Activated CD8-positive, alpha-beta memory T cell treated with anti-CD3 and anti-CD28 coated beads for 1 hour (primary cell): ENCODE measurements at regions not wholly inside any gene's neighbourhood (a gene's known extent, or its start where the extent isn't known, plus 50 kb on each side); places are given as distances from the start of the nearest gene placed in this dataset.
"Not testable (repeated sequence)": the region's sequence is repeated elsewhere in the genome, so short reads cannot be mapped to it uniquely, and the experiment has no call there.

ENCODE experiments used
- DNase-seq, 2 donors: peaks; one replicate each; pipeline ENCODE4 v3.0.0-alpha.2; 2020; ENCODE audit warnings: low read depth in 1 of 2; ENCODE audit errors: extremely low read depth in 1 of 2

- DNase-seq = no peak
These were observed 69.4 kb downstream of the SAMD9 start for GRCh38 chr7:93048136-93048930.

DNA sequence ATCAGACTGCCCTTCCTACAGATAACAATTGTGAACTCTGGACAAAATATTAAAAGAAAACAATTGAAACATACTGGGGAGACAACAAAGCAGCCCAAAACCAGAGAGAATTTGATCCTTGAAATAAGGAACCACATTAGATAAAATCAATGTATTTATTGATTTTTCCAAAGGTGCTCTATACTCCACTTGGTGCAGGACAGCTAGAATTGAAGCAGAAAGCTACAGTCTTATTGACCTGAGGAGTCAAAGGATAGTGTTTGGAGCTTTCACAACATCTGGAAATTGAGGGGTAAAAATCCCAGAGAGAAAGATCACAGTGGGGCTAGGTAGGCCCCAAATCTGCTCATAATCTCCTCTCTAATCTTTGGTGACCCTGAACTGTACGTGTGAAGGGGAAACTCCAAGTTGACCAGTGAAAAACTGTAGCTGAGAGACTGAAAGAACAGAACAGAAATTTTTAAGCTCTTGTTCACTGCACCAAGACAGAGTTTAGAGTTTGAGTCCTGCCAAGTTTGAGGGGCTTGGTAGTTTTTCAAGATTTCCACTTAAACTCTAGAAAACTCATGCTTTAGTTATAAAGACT lies 70.2 kb downstream of the SAMD9 start:
- no peak for DNase-seq

DNA sequence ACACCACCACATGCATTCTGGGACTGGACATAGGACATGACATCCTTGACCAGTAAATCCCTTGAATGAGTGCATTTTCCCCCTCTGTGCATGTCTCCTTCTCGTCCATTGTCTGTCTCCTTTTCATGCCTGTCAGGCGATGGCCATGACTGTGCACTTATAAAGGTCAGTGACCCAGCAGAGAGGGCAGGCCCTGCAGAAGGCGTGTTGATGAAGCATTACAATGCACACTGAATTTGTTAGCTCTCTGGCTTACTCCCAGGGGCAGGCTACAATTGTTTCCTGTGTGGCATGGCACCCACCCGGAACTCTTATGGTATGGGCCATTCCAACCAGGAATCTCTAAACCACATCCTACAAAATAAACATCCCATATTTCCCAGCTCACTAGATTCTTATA lies 71.1 kb downstream of the SAMD9 start:
- no peak for DNase-seq

DNA sequence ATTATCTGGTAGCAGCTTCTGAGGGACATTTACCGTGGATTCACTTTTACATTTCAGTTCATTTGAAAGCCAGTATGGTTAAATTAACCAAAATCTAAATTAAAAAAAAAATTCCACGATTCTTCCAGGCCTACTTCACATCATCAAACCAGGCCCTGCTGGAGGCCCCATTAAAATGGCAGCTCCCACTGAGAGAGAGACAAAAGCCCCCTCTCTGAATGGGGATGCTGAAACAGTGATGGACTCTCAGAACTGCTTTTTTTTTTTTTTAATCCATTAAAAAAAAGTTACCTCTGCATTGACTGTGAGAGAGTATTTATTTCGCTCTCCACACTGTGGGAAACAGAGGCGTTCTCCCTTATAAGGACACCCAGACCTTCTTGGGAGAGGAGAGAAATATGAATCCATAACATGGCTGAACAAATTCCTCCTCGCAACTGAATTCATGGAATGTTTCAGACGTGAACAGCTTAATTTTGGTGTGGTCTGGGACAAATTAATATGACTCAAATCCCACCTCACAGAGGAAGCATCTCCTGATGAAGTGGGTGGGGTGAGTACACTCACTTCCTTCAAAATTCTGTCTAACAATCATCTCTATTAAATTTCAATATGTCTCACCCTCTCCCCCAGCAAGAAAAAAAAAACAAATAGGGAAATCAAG lies 73.5 kb downstream of the SAMD9 start:
- DNase-seq = no peak

GRCh38 chr7:93043385-93043985 lies 74.3 kb downstream of the SAMD9 start:
- no peak for DNase-seq

- DNase-seq = no peak
These were observed 77.4 kb downstream of the SAMD9 start for GRCh38 chr7:93040355-93040754.

DNA sequence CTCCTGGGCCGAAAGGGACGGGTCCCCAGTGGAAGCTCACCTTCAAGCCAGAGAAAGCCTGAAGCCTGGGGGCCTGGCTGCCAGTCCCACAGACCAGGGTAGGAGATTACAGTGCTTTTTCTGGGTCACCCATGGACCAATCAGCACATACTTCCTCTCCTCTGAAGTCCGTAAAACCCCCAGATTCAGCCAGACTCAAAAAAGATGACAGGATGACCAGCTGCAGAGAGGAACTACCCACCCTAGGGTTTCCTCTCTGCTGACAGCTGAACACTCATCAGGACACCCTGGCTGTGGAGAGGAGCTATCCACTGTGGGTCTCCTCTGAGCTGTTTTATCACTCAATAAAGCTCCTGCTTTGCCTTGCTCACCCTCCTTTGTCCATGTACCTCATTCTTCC lies 78.0 kb downstream of the SAMD9 start:
- DNase-seq = no peak

GRCh38 chr7:93039282-93039681 lies 78.5 kb downstream of the SAMD9 start:
- DNase-seq = no peak

DNA sequence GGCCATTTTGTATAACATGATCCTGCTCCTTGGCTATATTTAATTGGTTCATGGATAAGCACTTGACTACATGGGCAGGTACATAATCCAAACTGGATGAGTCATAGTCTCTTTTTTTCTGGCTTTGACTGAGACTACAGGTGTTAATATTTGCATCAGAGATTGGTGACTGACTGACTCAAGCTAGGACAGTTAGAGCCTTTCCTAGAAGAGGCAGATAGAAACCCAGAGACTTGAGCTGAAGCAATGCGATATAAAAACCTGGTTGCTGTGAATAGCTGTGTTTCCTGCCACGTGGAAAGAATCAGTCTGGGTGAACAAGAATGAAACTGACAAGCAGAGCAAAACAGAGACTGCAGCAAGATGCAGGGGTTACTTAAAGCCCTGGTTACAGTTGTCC lies 81.0 kb downstream of the SAMD9 start:
- DNase-seq = no peak

- no peak for DNase-seq
These were observed 81.6 kb downstream of the SAMD9 start for GRCh38 chr7:93036149-93036640.

GRCh38 chr7:93031795-93032194 lies 86.0 kb downstream of the SAMD9 start:
- no peak for DNase-seq

- DNase-seq = no peak
These were observed 87.1 kb downstream of the SAMD9 start for GRCh38 chr7:93030605-93031225.

DNA sequence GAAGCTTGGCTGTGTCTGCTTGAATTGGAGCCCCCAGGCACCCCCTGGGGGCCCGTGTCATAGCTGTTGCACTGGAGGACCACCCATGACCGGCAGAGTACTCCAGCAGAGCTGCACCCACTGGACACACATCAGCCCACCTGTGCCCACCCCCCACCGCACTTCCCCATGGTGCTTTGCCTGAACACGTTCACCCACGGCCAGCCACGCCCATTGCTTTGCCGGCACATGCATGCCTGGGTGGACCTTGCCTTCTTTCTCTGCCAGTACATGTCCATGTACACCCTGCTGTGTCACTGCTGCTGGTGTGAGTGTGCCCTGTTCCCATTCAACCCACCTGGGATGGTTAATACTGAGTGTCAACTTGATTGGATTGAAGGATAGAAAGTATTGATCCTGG lies 88.7 kb downstream of the SAMD9 start:
- DNase-seq = no peak

GRCh38 chr7:93028610-93029009 lies 89.2 kb downstream of the SAMD9 start:
- DNase-seq = no peak

DNA sequence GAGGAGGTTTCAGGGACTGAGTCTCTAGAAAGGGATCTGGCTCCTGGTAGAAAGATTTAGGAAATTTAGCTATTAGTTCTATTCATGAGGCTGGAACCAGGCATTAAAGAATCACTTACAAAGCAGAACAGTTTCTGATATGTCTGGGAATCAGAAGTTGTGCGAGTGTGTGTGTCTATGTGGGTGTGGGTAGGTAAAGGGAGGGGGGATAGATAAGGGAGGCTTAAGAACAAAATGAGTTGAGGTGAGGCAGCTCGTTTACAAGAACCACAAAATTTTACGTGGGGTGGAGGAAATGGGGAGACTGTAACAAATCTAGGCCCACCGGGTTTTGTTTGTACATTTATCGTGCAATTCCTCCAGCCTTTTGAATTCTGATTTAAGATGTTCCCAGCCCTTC lies 90.7 kb downstream of the SAMD9 start:
- no peak for DNase-seq

DNA sequence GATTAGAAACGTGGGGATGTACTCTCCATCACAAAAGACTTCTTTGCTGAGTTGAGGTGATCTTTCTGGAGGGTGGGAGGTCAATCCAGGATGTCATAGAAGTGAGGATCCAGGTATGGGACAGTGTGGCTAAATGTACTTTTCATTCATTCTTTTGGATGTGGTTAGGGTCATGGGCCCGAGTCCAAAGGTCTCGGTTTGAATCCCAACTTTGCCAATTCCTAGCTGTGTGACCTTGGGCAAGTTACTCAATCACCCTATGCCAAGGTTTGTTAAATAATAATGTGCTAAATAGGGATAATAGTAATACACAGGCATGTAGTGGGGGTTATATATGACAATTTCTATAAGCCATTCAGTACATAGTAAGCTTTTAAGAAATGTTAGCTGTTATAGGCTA lies 91.4 kb downstream of the SAMD9 start:
- DNase-seq = no peak

- no peak for DNase-seq
These were observed 92.4 kb downstream of the SAMD9 start for GRCh38 chr7:93025389-93025788.

- not testable (repeated sequence) for DNase-seq
These were observed 94.8 kb downstream of the SAMD9 start for GRCh38 chr7:93022931-93023478.

- no peak for DNase-seq
These were observed 96.0 kb downstream of the SAMD9 start for GRCh38 chr7:93021748-93022147.

- DNase-seq = no peak
These were observed 99.1 kb downstream of the SAMD9 start for GRCh38 chr7:93018716-93019115.
